GM18502 (cell line): ENCODE measurements at regions not wholly inside any gene's neighbourhood (a gene's known extent, or its start where the extent isn't known, plus 50 kb on each side); places are given as distances from the start of the nearest gene placed in this dataset.

Source experiments
- ATAC-seq: cut with Tn5 transposase; IDR thresholded peaks from one replicate; pipeline ENCODE4 v1.9.1; 2021; ENCODE audit warnings: mild to moderate bottlenecking; ENCODE audit not compliant: unreplicated experiment, poor library complexity

GRCh38 chr2:59084326-59084725 is 843.2 kb upstream of the FANCL start:
- ATAC-seq = no peak

GRCh38 chr2:59083075-59083828 is 842.1 kb upstream of the FANCL start:
- ATAC-seq = no peak

DNA sequence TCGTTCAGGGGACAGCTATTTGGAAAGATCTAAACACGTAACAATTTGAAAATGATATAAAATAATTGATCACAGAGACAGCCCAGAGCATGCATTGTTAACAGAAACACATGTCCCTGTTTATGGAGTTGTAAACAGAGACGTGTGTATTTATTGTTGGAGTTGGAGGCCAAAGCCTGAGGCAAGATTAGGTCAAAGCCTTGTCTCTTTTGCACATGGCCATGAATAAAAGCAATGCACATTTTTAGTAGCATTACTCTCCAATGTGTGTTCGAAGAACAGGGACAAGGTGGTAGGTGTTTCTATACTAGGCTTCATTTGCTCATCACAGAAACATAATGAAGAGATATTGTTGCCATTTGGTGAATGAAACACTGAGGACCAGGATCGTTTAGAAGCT is 841.5 kb upstream of the FANCL start:
- ATAC-seq = no peak

DNA sequence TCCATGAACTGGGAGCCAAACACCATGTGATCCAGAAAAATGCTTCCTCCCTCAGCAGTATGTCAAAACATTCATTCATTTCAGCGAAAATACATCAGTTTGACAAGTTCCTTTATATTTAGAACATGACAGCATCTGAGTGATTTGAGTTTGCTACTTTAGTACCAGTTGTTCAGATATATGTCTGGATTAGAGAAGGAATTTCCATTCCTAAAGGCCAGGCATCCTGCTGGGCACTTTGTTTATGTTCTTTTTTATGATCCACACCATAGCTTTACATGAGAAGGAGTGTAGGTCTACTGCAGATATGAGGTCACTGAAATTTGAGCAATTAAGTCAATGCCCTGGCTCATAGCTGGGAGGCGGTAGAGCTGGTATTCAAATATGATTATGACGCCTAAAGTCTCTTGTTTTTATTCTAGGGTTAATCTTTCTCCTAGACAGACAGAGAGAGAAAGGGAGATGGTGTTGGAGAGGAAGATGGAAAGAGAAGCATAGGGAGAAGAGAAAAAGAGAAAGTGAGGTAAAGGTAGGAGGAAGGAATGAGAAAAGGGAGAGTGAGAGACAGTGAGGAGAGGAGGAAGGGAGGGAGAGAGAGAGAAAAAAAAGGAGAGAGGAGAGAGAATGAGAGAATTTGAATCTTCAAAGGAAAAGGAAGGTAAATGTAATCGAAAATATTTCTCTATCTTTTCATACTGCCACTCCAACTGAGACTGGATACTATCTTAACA is 839.5 kb upstream of the FANCL start:
- ATAC-seq = no peak

DNA sequence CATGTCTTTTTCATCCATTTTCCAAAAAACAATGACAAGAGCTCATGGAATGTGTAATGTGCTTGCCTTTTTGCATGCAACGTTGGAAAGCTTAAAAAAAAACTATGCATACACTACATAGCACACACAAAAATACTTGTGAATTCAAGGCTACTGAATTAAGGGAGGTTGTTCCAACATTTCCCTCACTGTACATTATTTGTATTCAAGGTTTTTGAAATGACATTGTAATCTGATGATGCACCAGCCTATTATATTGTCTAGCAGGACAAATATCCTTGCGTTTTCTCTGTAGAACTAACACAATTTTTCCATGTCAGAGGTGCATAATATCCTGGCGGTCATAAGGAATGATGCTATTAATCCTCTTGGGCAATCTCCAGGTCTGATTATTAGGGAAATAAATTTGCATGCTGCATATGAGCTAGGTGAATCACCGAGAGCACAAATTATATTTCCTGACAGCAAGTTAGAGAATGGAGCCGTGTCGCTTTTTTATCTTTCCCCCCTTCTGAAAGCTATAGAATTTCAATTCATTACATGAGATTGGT is 836.9 kb upstream of the FANCL start:
- ATAC-seq = no peak

- ATAC-seq = no peak
These were observed 836.1 kb upstream of the FANCL start for GRCh38 chr2:59077026-59077725.

DNA sequence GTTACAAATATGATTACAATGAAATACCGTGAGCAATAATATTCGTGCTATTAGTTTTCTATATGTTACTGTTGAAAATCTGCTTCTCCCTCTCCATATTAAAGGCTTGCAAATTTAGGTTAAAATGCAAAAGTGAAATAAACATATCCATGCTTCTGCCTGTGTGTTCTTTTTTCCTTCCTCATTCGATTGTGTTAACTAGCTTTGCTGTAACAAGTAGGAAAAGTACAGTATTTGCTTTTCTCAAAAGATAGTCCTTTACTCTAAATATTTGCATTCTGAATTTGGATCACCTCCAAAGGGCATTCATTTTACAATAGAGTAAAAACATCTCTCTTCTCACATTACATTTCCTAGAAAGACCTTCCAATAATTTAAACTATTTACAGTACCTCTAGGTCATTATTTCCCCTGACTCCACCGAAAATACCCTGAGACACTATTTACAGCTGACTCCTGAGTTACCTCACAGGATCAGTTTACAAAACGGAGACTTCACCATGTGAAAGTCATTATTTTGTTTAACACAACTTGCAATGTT is 835.0 kb upstream of the FANCL start:
- no peak for ATAC-seq

DNA sequence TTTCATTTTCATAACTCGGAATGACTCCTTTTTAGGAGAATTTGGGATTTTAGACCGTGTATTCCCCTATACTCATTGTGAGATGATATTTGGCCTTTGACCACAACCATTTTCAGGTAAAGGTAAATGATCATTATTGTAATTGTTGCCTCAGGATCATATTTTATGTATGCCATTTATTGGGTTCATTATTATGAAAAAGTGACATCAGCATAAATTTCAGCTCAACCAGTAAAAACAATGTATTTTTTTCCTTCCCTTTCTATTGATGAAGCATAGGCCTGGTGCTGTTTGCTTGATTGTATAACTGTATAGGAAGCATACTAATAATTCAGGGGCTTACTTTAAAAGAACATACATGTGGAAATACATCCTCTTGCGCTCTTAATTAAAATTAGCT is 832.9 kb upstream of the FANCL start:
- no peak for ATAC-seq

DNA sequence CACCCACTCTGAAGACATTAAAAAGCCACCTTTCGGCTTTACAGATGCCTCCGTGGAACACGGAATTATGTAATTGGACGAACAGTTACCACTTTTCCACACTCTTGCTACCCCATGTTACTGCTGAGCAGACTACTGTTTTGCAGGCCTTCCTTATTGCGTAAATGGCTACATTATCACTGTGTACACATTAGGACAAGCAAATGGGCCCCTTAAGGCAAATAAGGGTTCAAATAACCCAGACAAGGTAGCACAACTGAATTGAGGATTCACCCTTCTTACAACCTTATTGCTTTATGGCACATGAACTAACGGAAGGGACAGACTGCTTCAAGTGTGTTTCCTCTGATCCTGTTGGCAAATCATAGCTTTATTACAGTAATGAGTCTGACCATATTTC is 832.2 kb upstream of the FANCL start:
- no peak for ATAC-seq

GRCh38 chr2:59068255-59068654 is 827.1 kb upstream of the FANCL start:
- ATAC-seq = no peak

- ATAC-seq = no peak
These were observed 825.8 kb upstream of the FANCL start for GRCh38 chr2:59066787-59067399.

DNA sequence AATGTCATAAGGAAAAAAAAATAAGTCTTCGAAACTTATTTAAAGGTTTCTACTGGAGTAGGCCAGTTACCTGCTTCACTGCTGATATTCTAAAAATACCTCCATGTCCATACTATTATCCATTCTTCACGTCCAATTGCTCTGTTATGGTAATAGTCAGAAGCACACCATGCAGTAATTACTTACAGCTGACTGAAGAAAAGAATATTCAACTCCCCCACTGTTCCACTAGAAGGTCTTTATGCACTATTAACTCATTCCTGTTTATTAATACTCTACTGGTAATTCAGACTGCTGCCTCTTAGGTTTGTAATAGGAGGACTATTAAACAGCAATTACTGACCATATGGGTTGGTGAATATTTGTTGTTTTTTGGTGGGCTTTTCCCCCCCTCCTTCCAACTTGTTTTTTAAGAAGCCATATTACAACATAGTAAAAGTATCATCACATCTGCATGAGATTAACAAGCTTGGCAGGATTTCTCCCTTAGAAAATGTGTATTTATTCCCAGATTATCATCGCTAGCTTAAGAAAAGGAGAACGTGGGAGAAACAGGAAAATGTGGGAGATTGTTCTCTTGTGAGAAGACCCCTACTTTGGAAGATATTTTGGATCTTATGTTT is 806.4 kb upstream of the FANCL start:
- ATAC-seq = no peak

DNA sequence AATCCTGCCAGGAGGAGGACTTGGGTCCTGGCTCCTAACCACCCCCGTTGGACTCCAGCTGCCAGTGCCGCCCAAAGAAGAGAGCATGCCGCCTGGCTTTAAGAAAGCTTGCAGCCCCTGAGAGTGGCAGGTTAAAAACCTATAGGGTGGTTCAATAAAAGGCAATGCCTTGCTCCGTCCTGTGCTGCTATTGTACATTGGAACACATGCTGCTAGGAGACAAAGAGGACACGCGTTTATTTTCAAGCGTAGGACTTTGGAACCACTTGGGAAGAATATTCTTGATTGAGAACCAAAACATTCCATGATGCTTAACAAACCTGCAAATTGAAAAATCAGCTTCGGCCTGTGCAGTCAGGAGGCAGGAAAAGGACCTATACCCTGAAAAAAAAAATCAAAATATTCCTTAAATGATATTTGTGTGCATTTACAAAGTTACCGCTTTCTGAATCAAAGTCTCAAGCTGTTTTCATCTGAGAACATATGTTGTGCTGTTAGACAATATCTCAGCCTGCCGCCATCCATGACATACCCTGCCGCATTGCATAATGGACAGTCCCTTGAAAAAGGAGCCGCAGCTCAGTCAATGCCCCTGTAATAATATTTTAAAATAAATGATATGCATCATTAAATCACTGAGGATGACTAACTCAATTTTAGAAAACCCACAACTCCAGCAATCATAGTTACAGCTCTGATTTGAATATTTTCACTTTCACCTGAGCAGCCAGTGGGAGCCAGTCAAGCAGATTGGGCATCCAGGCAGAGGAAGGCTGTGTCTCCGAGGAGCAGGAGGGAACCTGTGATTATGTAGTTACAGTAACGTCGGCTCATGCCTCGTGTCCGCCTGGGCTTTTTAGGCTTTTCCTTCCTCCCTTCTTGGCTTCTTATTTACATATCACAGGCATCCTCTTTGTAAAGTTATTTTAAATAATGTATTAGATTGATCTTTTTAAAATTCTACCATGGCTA is 805.6 kb upstream of the FANCL start:
- no peak for ATAC-seq

DNA sequence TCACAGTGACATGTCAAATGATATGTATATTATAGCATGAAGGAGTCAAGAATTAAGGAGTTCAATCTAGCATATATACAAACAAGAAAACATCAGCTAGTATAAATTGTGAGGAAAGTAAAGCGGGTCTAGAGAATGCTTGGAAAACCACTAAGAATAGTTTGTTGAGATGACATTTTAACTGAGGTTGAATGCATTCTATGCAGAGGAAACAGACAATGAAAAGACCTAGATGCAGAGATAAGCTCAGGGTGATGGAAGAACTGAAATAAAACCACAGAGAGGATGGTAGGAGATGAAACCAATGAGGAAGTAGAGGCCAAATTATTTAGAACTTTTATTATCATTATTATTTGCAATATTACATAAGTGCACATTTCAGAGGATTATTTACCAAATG is 803.6 kb upstream of the FANCL start:
- no peak for ATAC-seq

DNA sequence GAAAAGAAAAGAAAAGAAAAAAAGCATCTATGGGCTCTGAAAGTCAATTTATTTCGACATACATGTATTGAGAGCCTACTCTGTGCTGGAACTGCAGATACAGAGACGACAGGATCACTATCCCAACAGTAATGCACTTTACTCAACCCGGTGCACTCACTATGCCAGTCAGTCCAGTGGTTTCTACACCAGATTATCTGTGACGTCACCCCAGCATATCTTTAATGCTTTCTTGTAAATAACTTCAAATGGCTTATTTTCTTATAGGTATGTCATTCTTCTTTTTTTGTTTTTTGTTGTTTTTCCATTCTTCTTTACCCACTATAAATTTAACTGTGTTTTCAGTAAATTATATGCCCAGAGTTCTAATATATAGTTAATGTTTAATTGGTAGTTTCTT is 800.0 kb upstream of the FANCL start:
- no peak for ATAC-seq

DNA sequence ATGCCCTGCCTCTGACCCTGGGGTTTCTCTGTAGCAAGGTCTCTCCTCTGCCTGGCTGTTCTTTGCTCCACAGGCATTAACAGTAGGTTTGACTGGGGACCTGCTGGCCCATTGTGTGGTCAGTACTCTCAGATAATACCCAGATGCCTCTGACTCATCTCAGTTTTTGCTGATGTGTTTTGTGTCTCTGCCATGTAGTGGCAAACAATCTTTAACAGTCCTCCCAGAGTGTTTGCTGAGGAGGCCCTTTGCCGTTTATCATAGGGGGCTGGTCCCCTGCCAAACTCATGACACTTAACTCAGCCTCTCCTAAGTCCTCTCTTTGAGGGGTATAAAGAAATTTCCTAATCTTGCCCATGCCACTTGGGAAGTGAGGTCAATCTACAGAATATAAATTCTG is 793.7 kb upstream of the FANCL start:
- no peak for ATAC-seq

GRCh38 chr2:59034106-59034505 is 793.0 kb upstream of the FANCL start:
- no peak for ATAC-seq

GRCh38 chr2:59033661-59034060 is 792.5 kb upstream of the FANCL start:
- no peak for ATAC-seq

- no peak for ATAC-seq
These were observed 791.4 kb upstream of the FANCL start for GRCh38 chr2:59032499-59032898.
